DOHH2 (cell line): ENCODE measurements at regions not wholly inside any gene's neighbourhood (a gene's known extent, or its start where the extent isn't known, plus 50 kb on each side); places are given as distances from the start of the nearest gene placed in this dataset.

ENCODE experiments used
- CTCF ChIP-seq: fragments of 200-600 bp; sonication (generic); IDR thresholded peaks from one replicate; pipeline ENCODE4 v1.5.1; 2014; ENCODE audit warnings: antibody characterized with exemption, mild to moderate bottlenecking, low read depth, low read length; ENCODE audit not compliant: poor library complexity, severe bottlenecking
- EZH2phosphoT487 ChIP-seq: fragments of 200-600 bp; sonication (generic); IDR thresholded peaks from 2 replicates; pipeline ENCODE4 v1.6.1; 2017; ENCODE audit warnings: borderline replicate concordance, mild to moderate bottlenecking, antibody characterized with exemption, low read length, moderate library complexity, mixed read lengths

- no peak for TF ChIP-seq CTCF
- no peak for TF ChIP-seq EZH2phosphoT487
Observed at GRCh38 chr18:54436501-54436900, 78.8 kb downstream of the C18orf54 start.
